CD14-positive monocyte (primary cell): ENCODE measurements at regions not wholly inside any gene's neighbourhood (a gene's known extent, or its start where the extent isn't known, plus 50 kb on each side); places are given as distances from the start of the nearest gene placed in this dataset.
"Not testable (repeated sequence)": the region's sequence is repeated elsewhere in the genome, so short reads cannot be mapped to it uniquely, and the experiment has no call there.

Source experiments
- DNase-seq, 3 donors: peaks; one replicate each; pipeline ENCODE4 v3.0.0-alpha.2; 2011 to 2022
- H2AFZ ChIP-seq: 2 replicates; pipeline ENCODE4 v1.6.0; 2012; ENCODE audit warnings: mild to moderate bottlenecking, low read depth, low read length, inconsistent platforms; ENCODE audit not compliant: insufficient read depth, poor library complexity, severe bottlenecking
- H3K27ac ChIP-seq, 2 donors: 1 replicate in 1 of 2; 2 replicates in 1 of 2; pipeline ENCODE4 v1.5.1; 2012 to 2013; ENCODE audit warnings: low read length in 2 of 2, control low read depth in 1 of 2, inconsistent platforms in 1 of 2, low read depth in 1 of 2, mild to moderate bottlenecking in 1 of 2
- H3K27me3 ChIP-seq, 2 donors: one replicate each; pipeline versions ENCODE4 v1.6.0 to v1.6.1; 2011 to 2013; ENCODE audit warnings: low read length in 2 of 2; ENCODE audit not compliant: control insufficient read depth in 2 of 2, insufficient read depth in 2 of 2
- H3K36me3 ChIP-seq, 2 donors: replicated peaks in 1 of 2; 1 replicate in 1 of 2; 2 replicates in 1 of 2; pipeline versions ENCODE4 v1.5.1 to v1.6.1; 2012 to 2013; ENCODE audit warnings: low read length in 2 of 2, control low read depth in 1 of 2, inconsistent platforms in 1 of 2, mild to moderate bottlenecking in 1 of 2; ENCODE audit not compliant: insufficient read depth in 2 of 2, control insufficient read depth in 1 of 2
- H3K4me1 ChIP-seq, 2 donors: 1 replicate in 1 of 2; 2 replicates in 1 of 2; pipeline versions ENCODE4 v1.5.1 to v1.6.1; 2012 to 2013; ENCODE audit warnings: low read length in 2 of 2, control low read depth in 1 of 2, inconsistent platforms in 1 of 2, mild to moderate bottlenecking in 1 of 2, moderate library complexity in 1 of 2; ENCODE audit not compliant: insufficient read depth in 2 of 2, control insufficient read depth in 1 of 2
- H3K4me2 ChIP-seq: replicated peaks from 2 replicates; pipeline ENCODE3; 2012; ENCODE audit warnings: low read length, moderate library complexity, mild to moderate bottlenecking; ENCODE audit not compliant: poor library complexity, severe bottlenecking; ENCODE audit errors: extremely low read depth
- H3K4me3 ChIP-seq, 3 experiments: fragments of 200-600 bp in 1 of 3; sonication (generic) in 1 of 3; replicated peaks in 1 of 3; 1 replicate in 2 of 3; 2 replicates in 1 of 3; pipeline ENCODE4 v1.5.1; 2011 to 2013; ENCODE audit warnings: low read length in 3 of 3, mild to moderate bottlenecking in 3 of 3, control low read depth in 2 of 3, low read depth in 2 of 3, inconsistent platforms in 1 of 3, moderate library complexity in 1 of 3
- H3K79me2 ChIP-seq: 2 replicates; pipeline ENCODE4 v1.6.0; 2012; ENCODE audit warnings: mild to moderate bottlenecking, control low read depth, inconsistent platforms, low read length, moderate library complexity; ENCODE audit not compliant: insufficient read depth
- H3K9ac ChIP-seq: 2 replicates; pipeline ENCODE4 v1.6.0; 2017; ENCODE audit warnings: low read length, mild to moderate bottlenecking; ENCODE audit not compliant: insufficient read depth, poor library complexity, severe bottlenecking
- H3K9me3 ChIP-seq, 2 donors: replicated peaks in 1 of 2; 1 replicate in 1 of 2; 2 replicates in 1 of 2; pipeline versions ENCODE4 v1.5.1 to v1.6.1; 2012 to 2013; ENCODE audit warnings: low read length in 2 of 2, control low read depth in 1 of 2; ENCODE audit not compliant: control insufficient read depth in 1 of 2, insufficient read depth in 1 of 2
- H4K20me1 ChIP-seq: 2 replicates; pipeline ENCODE4 v1.6.0; 2012; ENCODE audit warnings: mild to moderate bottlenecking, low read length, control low read depth, moderate library complexity; ENCODE audit not compliant: insufficient read depth
- H3K27ac Mint-ChIP-seq, 7 donors: one replicate each; pipeline ENCODE4 v1.8.0; 2020; ENCODE audit warnings: mild to moderate bottlenecking in 7 of 7, mixed read lengths in 7 of 7, moderate library complexity in 6 of 7, inconsistent platforms in 2 of 7
- H3K27me3 Mint-ChIP-seq, 3 donors: one replicate each; pipeline ENCODE4 v1.8.0; 2021 to 2022; ENCODE audit warnings: low read depth in 3 of 3, mild to moderate bottlenecking in 3 of 3, mixed read lengths in 3 of 3, moderate library complexity in 3 of 3, inconsistent platforms in 1 of 3
- H3K36me3 Mint-ChIP-seq, 2 donors: one replicate each; pipeline ENCODE4 v1.8.0; 2020; ENCODE audit warnings: mixed read lengths in 2 of 2, inconsistent platforms in 1 of 2, mild to moderate bottlenecking in 1 of 2
- H3K4me1 Mint-ChIP-seq: one replicate; pipeline ENCODE4 v1.8.0; 2020; ENCODE audit warnings: mild to moderate bottlenecking, mixed read lengths
- H3K4me3 Mint-ChIP-seq, 2 donors: one replicate each; pipeline ENCODE4 v1.8.0; 2020; ENCODE audit warnings: mild to moderate bottlenecking in 2 of 2, mixed read lengths in 2 of 2, moderate library complexity in 1 of 2
- H3K9me3 Mint-ChIP-seq, 7 donors: one replicate each; pipeline ENCODE4 v1.8.0; 2020 to 2022; ENCODE audit warnings: mixed read lengths in 7 of 7, mild to moderate bottlenecking in 6 of 7, moderate library complexity in 6 of 7, inconsistent platforms in 2 of 7
- CTCF ChIP-seq: fragments of 200-600 bp; IDR thresholded peaks from one replicate; pipeline ENCODE4 v1.8.0; 2022; ENCODE audit warnings: antibody characterized with exemption, mild to moderate bottlenecking
- WGBS: methylation state at CpG from one replicate; pipeline ENCODE4 v1.1.5; 2013; ENCODE audit warnings: missing lambda C conversion rate; ENCODE audit not compliant: insufficient coverage; 5-methylcytosine and 5-hydroxymethylcytosine counted together
- intact Hi-C, 2 donors: fragments of 100-400 bp; cut with micrococcal nuclease; formaldehyde crosslinking; loops; one replicate each; pipeline versions ENCODE4 v1.15.0 to v1.15.1; 2023

DNA sequence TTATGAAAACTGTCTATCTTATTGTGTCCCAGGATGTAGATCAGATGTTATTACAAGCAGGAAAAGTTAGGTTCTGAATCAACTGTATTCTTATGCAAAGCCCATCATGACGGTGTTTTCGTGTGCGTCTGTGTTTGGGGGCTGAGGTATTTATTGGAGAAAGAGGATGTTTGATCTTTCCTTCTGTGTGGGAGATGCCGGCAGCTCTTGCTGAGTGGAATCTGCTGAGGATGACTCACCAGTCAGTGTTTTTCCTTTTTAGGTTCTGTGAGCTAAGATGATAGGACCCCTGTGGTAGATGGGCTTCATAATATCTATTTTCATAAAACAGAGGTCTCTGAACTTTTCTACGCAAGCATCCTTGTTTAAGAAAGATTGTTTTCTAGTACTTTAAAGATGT, 107.1 kb downstream of the PWWP3B start:
- H3K4me1 Mint-ChIP-seq, H3K4me1 ChIP-seq, H2AFZ ChIP-seq, H3K27ac Mint-ChIP-seq, H3K36me3 Mint-ChIP-seq, H3K4me3 ChIP-seq, H3K9ac ChIP-seq, H3K27ac ChIP-seq, DNase-seq, H3K9me3 ChIP-seq, H3K36me3 ChIP-seq, H3K4me2 ChIP-seq, H3K27me3 ChIP-seq, H3K4me3 Mint-ChIP-seq, H3K27me3 Mint-ChIP-seq, intact Hi-C loops, H3K79me2 ChIP-seq, H4K20me1 ChIP-seq, H3K9me3 Mint-ChIP-seq: not testable (repeated sequence)
- WGBS, result no CpG with 5 or more reads among the region's 5 CpGs

- DNase-seq, result no peak
- no peak overlapping the region for H2AFZ ChIP-seq
- H3K9me3 ChIP-seq, result no peaks in the 10 kb centered on the region
- no peaks in the 10 kb centered on the region for H3K4me1 Mint-ChIP-seq
- no peak overlapping the region for H3K4me3 ChIP-seq
- H3K27ac Mint-ChIP-seq, result no peak overlapping the region
- H3K36me3 Mint-ChIP-seq, result no peaks in the 10 kb centered on the region
- H3K4me3 Mint-ChIP-seq, result no peak overlapping the region
- intact Hi-C loops, result no loop called here
- H3K79me2 ChIP-seq, result no peaks in the 10 kb centered on the region
- H3K9ac ChIP-seq, result no peak overlapping the region
- H4K20me1 ChIP-seq, result no peaks in the 10 kb centered on the region
- no peak overlapping the region for H3K27ac ChIP-seq
- no peak for TF ChIP-seq CTCF
- WGBS, result no CpG with 5 or more reads among the region's 2 CpGs
- peaks cover 0 to 2% (median 0%) of the 10 kb centered on the region in 7 donors for H3K9me3 Mint-ChIP-seq
- no peaks in the 10 kb centered on the region for H3K27me3 Mint-ChIP-seq
- no peak overlapping the region for H3K4me2 ChIP-seq
- no peaks in the 10 kb centered on the region for H3K4me1 ChIP-seq
- H3K36me3 ChIP-seq, result no peaks in the 10 kb centered on the region
- no peaks in the 10 kb centered on the region for H3K27me3 ChIP-seq
Measured at GRCh38 chrX:106278951-106279350, 110.8 kb downstream of the PWWP3B start.
